ENCODE measurements at regions not wholly inside any gene's neighbourhood (a gene's known extent, or its start where the extent isn't known, plus 50 kb on each side); places are given as distances from the start of the nearest gene placed in this dataset.

DNA sequence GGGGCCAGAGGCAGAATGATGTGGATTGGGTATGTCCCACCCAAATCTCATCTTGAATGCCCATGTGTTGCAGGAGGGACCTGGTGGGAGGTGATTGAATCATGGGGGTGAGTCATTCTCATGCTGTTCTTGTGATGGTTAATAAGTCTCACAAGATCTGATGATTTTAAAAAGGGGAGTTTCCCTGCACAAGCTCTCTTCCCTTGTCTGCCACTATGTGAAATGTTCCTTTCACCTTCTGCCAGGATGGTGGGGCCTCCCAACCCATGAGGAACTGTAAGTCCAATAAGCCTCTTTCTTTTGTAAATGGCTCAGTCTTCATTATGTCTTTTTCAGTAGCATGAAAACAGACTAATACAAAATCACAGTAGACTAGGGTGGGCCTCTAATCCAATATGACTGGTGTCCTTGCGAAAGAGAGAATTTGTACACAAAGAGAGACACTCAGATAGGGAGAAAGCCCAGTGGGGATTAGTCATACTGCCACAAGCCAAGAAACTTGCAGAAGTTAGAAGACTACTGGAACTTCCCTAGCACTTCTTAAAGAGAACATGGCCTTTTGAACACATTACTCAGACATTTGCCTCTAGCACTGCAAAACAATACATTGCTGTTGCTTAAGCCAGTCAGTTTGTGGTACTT, 68.4 kb downstream of the ANXA1 start:
- Histone ChIP-seq H3K4me3 (ENCODE audit: low read depth, low read length) (no peak overlapping the region), H3K9ac (ENCODE audit: low read length) (no peak overlapping the region), H3K9me3 (ENCODE audit: control insufficient read depth, insufficient read depth, low read depth, low read length) (peaks cover 34% of the 10 kb centered on the region), H3K4me1 (ENCODE audit: control insufficient read depth, insufficient read depth, low read length) (peaks cover 13% of the 10 kb centered on the region), H3K27ac (ENCODE audit: low read depth, low read length) (no peak overlapping the region), H3K27me3 (ENCODE audit: control insufficient read depth, insufficient read depth, low read length) (no peaks in the 10 kb centered on the region), H3K36me3 (ENCODE audit: control insufficient read depth, insufficient read depth, low read length) (no peaks in the 10 kb centered on the region)

- no peak overlapping the region for H3K27ac ChIP-seq (ENCODE audit: low read depth, low read length)
- H3K9me3 ChIP-seq (ENCODE audit: control insufficient read depth, insufficient read depth, low read depth, low read length): peaks cover 24% of the 10 kb centered on the region
- no peaks in the 10 kb centered on the region for H3K27me3 ChIP-seq (ENCODE audit: control insufficient read depth, insufficient read depth, low read length)
- no peak overlapping the region for H3K9ac ChIP-seq (ENCODE audit: low read length)
- no peaks in the 10 kb centered on the region for H3K4me1 ChIP-seq (ENCODE audit: control insufficient read depth, insufficient read depth, low read length)
- no peak overlapping the region for H3K4me3 ChIP-seq (ENCODE audit: low read depth, low read length)
- no peaks in the 10 kb centered on the region for H3K36me3 ChIP-seq (ENCODE audit: control insufficient read depth, insufficient read depth, low read length)
Measured at GRCh38 chr9:73223594-73223993, 71.9 kb downstream of the ANXA1 start.

DNA sequence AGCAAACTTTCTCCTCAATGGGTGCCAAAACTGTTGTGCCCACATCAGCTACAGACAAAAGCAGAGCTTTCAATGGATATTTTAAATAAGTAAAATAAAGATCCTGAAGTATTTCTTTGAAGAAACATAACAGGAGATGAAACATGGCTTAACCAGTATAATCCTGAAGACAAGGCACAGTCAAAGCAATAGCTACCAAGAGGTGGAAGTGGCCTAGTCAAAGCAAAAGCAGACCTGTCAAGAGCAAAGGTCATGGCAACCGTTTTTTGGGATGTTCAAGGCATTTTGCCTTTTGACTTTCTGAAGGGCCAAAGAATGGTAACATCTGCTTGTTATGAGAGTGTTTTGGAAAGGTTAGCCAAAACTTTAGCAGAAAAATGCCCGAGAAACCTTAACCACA, 77.9 kb downstream of the ANXA1 start:
- Histone ChIP-seq H3K4me3 (ENCODE audit: low read depth, low read length) (no peak overlapping the region), H3K36me3 (ENCODE audit: control insufficient read depth, insufficient read depth, low read length) (no peaks in the 10 kb centered on the region), H3K4me1 (ENCODE audit: control insufficient read depth, insufficient read depth, low read length) (no peaks in the 10 kb centered on the region), H3K27ac (ENCODE audit: low read depth, low read length) (no peak overlapping the region), H3K9me3 (ENCODE audit: control insufficient read depth, insufficient read depth, low read depth, low read length) (no peaks in the 10 kb centered on the region), H3K27me3 (ENCODE audit: control insufficient read depth, insufficient read depth, low read length) (no peaks in the 10 kb centered on the region), H3K9ac (ENCODE audit: low read length) (no peak overlapping the region)

GRCh38 chr9:73230251-73230650, 78.6 kb downstream of the ANXA1 start:
- Histone ChIP-seq H3K27ac (ENCODE audit: low read depth, low read length) (no peak overlapping the region), H3K9me3 (ENCODE audit: control insufficient read depth, insufficient read depth, low read depth, low read length) (no peaks in the 10 kb centered on the region), H3K4me1 (ENCODE audit: control insufficient read depth, insufficient read depth, low read length) (no peaks in the 10 kb centered on the region), H3K36me3 (ENCODE audit: control insufficient read depth, insufficient read depth, low read length) (no peaks in the 10 kb centered on the region), H3K9ac (ENCODE audit: low read length) (no peak overlapping the region), H3K27me3 (ENCODE audit: control insufficient read depth, insufficient read depth, low read length) (no peaks in the 10 kb centered on the region), H3K4me3 (ENCODE audit: low read depth, low read length) (no peak overlapping the region)

DNA sequence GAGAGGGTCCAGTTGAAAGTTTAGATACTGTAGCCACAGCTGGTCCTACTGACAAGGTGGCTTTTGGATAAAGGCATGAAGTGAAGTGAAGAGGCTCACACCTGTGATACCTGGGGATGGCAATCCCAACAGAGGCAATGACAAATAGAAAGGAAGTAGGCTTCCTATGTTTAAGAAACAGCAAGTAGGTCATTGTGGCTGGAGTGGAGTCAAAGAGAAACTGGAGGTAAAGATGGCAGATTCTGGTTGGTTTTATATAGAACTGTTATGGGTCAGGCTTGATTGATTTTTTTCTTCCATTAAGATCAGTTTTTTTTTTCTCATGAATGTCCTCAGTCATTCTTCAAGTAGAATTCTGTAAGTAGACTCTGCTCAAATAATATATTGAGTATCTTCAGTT, 79.5 kb downstream of the ANXA1 start:
- Histone ChIP-seq H3K4me1 (ENCODE audit: control insufficient read depth, insufficient read depth, low read length) (no peaks in the 10 kb centered on the region), H3K9ac (ENCODE audit: low read length) (no peak overlapping the region), H3K36me3 (ENCODE audit: control insufficient read depth, insufficient read depth, low read length) (no peaks in the 10 kb centered on the region)

GRCh38 chr9:73233359-73234007, 81.8 kb downstream of the ANXA1 start:
- Histone ChIP-seq H3K36me3 (ENCODE audit: control insufficient read depth, insufficient read depth, low read length) (no peaks in the 10 kb centered on the region), H3K9ac (ENCODE audit: low read length) (no peak overlapping the region), H3K27ac (ENCODE audit: low read depth, low read length) (no peak overlapping the region), H3K9me3 (ENCODE audit: control insufficient read depth, insufficient read depth, low read depth, low read length) (no peaks in the 10 kb centered on the region), H3K4me3 (ENCODE audit: low read depth, low read length) (no peak overlapping the region), H3K27me3 (ENCODE audit: control insufficient read depth, insufficient read depth, low read length) (no peaks in the 10 kb centered on the region), H3K4me1 (ENCODE audit: control insufficient read depth, insufficient read depth, low read length) (no peaks in the 10 kb centered on the region)

More for the DNA sequence above, 79.5 kb downstream of the ANXA1 start:
- Histone ChIP-seq H3K27me3 (ENCODE audit: control insufficient read depth, insufficient read depth, low read length) (no peaks in the 10 kb centered on the region), H3K4me3 (ENCODE audit: low read depth, low read length) (no peak overlapping the region), H3K27ac (ENCODE audit: low read depth, low read length) (no peak overlapping the region), H3K9me3 (ENCODE audit: control insufficient read depth, insufficient read depth, low read depth, low read length) (no peaks in the 10 kb centered on the region)

- H3K9me3 ChIP-seq (ENCODE audit: control insufficient read depth, insufficient read depth, low read depth, low read length): no peaks in the 10 kb centered on the region
- no peak overlapping the region for H3K27ac ChIP-seq (ENCODE audit: low read depth, low read length)
- H3K27me3 ChIP-seq (ENCODE audit: control insufficient read depth, insufficient read depth, low read length): no peaks in the 10 kb centered on the region
- H3K9ac ChIP-seq (ENCODE audit: low read length): no peak overlapping the region
- no peaks in the 10 kb centered on the region for H3K36me3 ChIP-seq (ENCODE audit: control insufficient read depth, insufficient read depth, low read length)
- H3K4me3 ChIP-seq (ENCODE audit: low read depth, low read length): no peak overlapping the region
- no peaks in the 10 kb centered on the region for H3K4me1 ChIP-seq (ENCODE audit: control insufficient read depth, insufficient read depth, low read length)
Measured at GRCh38 chr9:73234008-73234360, 82.3 kb downstream of the ANXA1 start.

- Histone ChIP-seq H3K27me3 (ENCODE audit: control insufficient read depth, insufficient read depth, low read length) (no peaks in the 10 kb centered on the region), H3K36me3 (ENCODE audit: control insufficient read depth, insufficient read depth, low read length) (no peaks in the 10 kb centered on the region), H3K9ac (ENCODE audit: low read length) (no peak overlapping the region), H3K4me1 (ENCODE audit: control insufficient read depth, insufficient read depth, low read length) (peaks cover 2% of the 10 kb centered on the region; the same call in 1 of the 2 replicates), H3K27ac (ENCODE audit: low read depth, low read length) (no peak overlapping the region), H3K4me3 (ENCODE audit: low read depth, low read length) (no peak overlapping the region), H3K9me3 (ENCODE audit: control insufficient read depth, insufficient read depth, low read depth, low read length) (no peaks in the 10 kb centered on the region)
Measured at GRCh38 chr9:73237140-73237539, 85.5 kb downstream of the ANXA1 start.

DNA sequence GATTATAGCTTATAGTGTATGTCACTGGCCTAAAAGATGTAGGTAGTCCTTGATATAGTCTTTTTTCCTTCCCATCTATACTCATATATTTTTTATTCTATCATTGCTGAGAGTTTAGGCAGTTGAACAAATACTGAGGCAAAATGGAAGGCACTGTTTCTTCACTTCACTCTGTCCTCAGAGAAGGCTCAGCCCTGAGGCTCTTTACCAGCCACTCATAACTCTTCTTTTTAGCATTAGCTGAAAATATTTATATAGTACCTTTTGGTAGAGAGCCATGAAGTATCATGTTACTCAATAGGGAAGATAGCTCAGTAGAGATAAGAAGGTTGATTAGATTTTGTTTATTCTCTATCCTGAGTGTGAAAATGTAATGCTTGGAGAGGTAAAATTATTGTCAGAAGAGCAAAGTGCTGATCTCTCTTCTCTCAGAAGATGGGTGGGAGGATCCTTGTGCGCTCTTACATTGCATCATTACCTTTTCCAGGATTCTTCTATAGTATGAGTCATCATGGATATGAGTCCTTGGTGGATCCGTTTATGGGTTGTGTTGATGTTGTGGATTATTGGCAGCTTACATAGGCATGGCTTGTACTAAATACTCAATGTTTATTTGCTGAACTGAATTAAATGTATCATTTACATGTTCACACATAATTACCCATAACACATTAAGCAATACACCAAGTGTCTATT, 88.1 kb downstream of the ANXA1 start:
- no peak overlapping the region for H3K4me3 ChIP-seq (ENCODE audit: low read depth, low read length)
- H3K27me3 ChIP-seq (ENCODE audit: control insufficient read depth, insufficient read depth, low read length): no peaks in the 10 kb centered on the region
- peaks cover 3% of the 10 kb centered on the region; the same call in 1 of the 2 replicates for H3K4me1 ChIP-seq (ENCODE audit: control insufficient read depth, insufficient read depth, low read length)
- no peak overlapping the region for H3K27ac ChIP-seq (ENCODE audit: low read depth, low read length)
- no peaks in the 10 kb centered on the region for H3K36me3 ChIP-seq (ENCODE audit: control insufficient read depth, insufficient read depth, low read length)
- H3K9ac ChIP-seq (ENCODE audit: low read length): no peak overlapping the region
- H3K9me3 ChIP-seq (ENCODE audit: control insufficient read depth, insufficient read depth, low read depth, low read length): no peaks in the 10 kb centered on the region

DNA sequence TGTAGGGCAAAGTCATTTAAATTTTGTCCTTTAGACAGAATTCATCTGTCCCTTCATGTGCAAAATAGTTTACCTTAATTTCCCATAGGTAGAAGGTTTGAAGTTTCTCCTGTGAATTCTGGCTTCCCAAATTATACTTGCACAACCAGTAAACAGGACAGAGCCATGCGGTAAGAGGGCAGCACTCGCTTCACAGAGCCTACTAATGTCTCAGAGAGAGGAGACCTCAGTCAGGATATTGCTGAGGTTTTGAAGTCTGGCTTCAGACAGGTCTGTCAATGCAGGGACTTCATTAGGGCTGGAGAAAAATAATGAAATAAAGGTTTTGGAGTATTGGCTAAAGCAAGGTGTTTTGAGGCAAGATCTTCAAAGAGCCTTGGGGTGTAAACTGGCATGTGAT, 91.4 kb downstream of the ANXA1 start:
- Histone ChIP-seq H3K4me1 (ENCODE audit: control insufficient read depth, insufficient read depth, low read length) (peaks cover 3% of the 10 kb centered on the region; the same call in 1 of the 2 replicates), H3K27me3 (ENCODE audit: control insufficient read depth, insufficient read depth, low read length) (no peaks in the 10 kb centered on the region), H3K9me3 (ENCODE audit: control insufficient read depth, insufficient read depth, low read depth, low read length) (no peaks in the 10 kb centered on the region), H3K9ac (ENCODE audit: low read length) (no peak overlapping the region), H3K4me3 (ENCODE audit: low read depth, low read length) (no peak overlapping the region), H3K36me3 (ENCODE audit: control insufficient read depth, insufficient read depth, low read length) (no peaks in the 10 kb centered on the region), H3K27ac (ENCODE audit: low read depth, low read length) (no peak overlapping the region)

- H3K4me3 ChIP-seq (ENCODE audit: low read depth, low read length): no peak overlapping the region
- H3K36me3 ChIP-seq (ENCODE audit: control insufficient read depth, insufficient read depth, low read length): no peaks in the 10 kb centered on the region
- H3K9me3 ChIP-seq (ENCODE audit: control insufficient read depth, insufficient read depth, low read depth, low read length): peaks cover 11% of the 10 kb centered on the region
- H3K4me1 ChIP-seq (ENCODE audit: control insufficient read depth, insufficient read depth, low read length): no peaks in the 10 kb centered on the region
- H3K27me3 ChIP-seq (ENCODE audit: control insufficient read depth, insufficient read depth, low read length): no peaks in the 10 kb centered on the region
- no peak overlapping the region for H3K27ac ChIP-seq (ENCODE audit: low read depth, low read length)
- no peak overlapping the region for H3K9ac ChIP-seq (ENCODE audit: low read length)
Measured at GRCh38 chr9:73259086-73259696, 107.5 kb downstream of the ANXA1 start.

All from HUES6 (cell line).